ENCODE measurements at regions not wholly inside any gene's neighbourhood (a gene's known extent, or its start where the extent isn't known, plus 50 kb on each side); places are given as distances from the start of the nearest gene placed in this dataset.

- no peak for TF ChIP-seq POLR2AphosphoS5 (IDR thresholded peaks at IDR 0.05)
- TF ChIP-seq CTCF (IDR thresholded peaks at IDR 0.05), result no peak
- no peak for TF ChIP-seq POLR2A (IDR thresholded peaks at IDR 0.05)
Observed at GRCh38 chr5:89996335-89996734, 413.2 kb downstream of the CETN3 start.
